IMR-90 (cell line): ENCODE measurements at regions not wholly inside any gene's neighbourhood (a gene's known extent, or its start where the extent isn't known, plus 50 kb on each side); places are given as distances from the start of the nearest gene placed in this dataset.

Experiments
- ATAC-seq: fragments of 200-7000 bp; cut with Tn5 transposase; 2 replicates; pipeline ENCODE4 v1.9.1; 2020; ENCODE audit warnings: low read depth, mild to moderate bottlenecking, moderate library complexity
- BruUV-seq: library from RNA; stranded (reverse); fragments of 400-500 nt; replicated peaks from 2 replicates; lab custom pipeline; 2021; lab: Mats Ljungman, UMichigan
- CTCF ChIA-PET: fragments of 300-600 bp; formaldehyde crosslinking; extraction: SDS; loops from one replicate; lab custom pipeline; 2021; ENCODE audit warnings: antibody characterized with exemption; lab: Yijun Ruan, JAX
- POLR2A ChIA-PET: fragments of 300-600 bp; sonication (Branson Sonifier 250); formaldehyde crosslinking; loops from one replicate; lab custom pipeline; 2022; ENCODE audit warnings: antibody characterized with exemption; ENCODE audit not compliant: unreplicated experiment; lab: Charles Lee
- DNase-seq: peaks from one replicate; pipeline ENCODE4 v3.0.0; 2013
- H2AFZ ChIP-seq: replicated peaks from 2 replicates; pipeline ENCODE3; 2013; ENCODE audit warnings: low read length, mild to moderate bottlenecking; ENCODE audit not compliant: poor library complexity
- H2AK5ac ChIP-seq: 2 replicates; pipeline ENCODE4 v1.6.1; 2013; ENCODE audit warnings: low read depth, low read length, inconsistent platforms
- H2AK9ac ChIP-seq: replicated peaks from 2 replicates; pipeline ENCODE3; 2013; ENCODE audit warnings: mild to moderate bottlenecking, low read depth, low read length, moderate library complexity; ENCODE audit not compliant: poor library complexity
- H2BK120ac ChIP-seq: 2 replicates; pipeline ENCODE4 v1.6.1; 2013; ENCODE audit warnings: low read depth, low read length, inconsistent platforms
- H2BK15ac ChIP-seq: 3 replicates; pipeline ENCODE4 v1.6.1; 2013; ENCODE audit warnings: low read depth, low read length, inconsistent platforms
- H2BK20ac ChIP-seq: 2 replicates; pipeline ENCODE4 v1.6.1; 2013; ENCODE audit warnings: low read depth, mild to moderate bottlenecking, inconsistent platforms, low read length, moderate library complexity
- H2BK5ac ChIP-seq: 2 replicates; pipeline ENCODE4 v1.6.1; 2013; ENCODE audit warnings: mild to moderate bottlenecking, low read depth, low read length, inconsistent platforms; ENCODE audit not compliant: poor library complexity, severe bottlenecking
- H3K14ac ChIP-seq: replicated peaks from 2 replicates; pipeline ENCODE4 v1.6.1; 2013; ENCODE audit warnings: low read depth, low read length, inconsistent platforms
- H3K18ac ChIP-seq: 2 replicates; pipeline ENCODE4 v1.6.1; 2013; ENCODE audit warnings: low read depth, low read length, control low read depth
- H3K23ac ChIP-seq: 2 replicates; pipeline ENCODE4 v1.6.1; 2013; ENCODE audit warnings: low read depth, low read length, inconsistent platforms
- H3K27ac ChIP-seq: 2 replicates; pipeline ENCODE4 v1.5.1; 2013; ENCODE audit warnings: mild to moderate bottlenecking, control low read depth, low read length; ENCODE audit not compliant: insufficient read depth
- H3K27me3 ChIP-seq: 2 replicates; pipeline ENCODE4 v1.6.1; 2013; ENCODE audit warnings: low read length; ENCODE audit not compliant: control insufficient read depth, insufficient read depth
- H3K36me3 ChIP-seq: 2 replicates; pipeline ENCODE4 v1.6.1; 2013; ENCODE audit warnings: low read length, mixed read lengths; ENCODE audit not compliant: control insufficient read depth, insufficient read depth
- H3K4ac ChIP-seq: 2 replicates; pipeline ENCODE4 v1.6.1; 2013; ENCODE audit warnings: low read depth, low read length, inconsistent platforms
- H3K4me1 ChIP-seq: 2 replicates; pipeline ENCODE4 v1.6.1; 2013; ENCODE audit warnings: low read length, mixed read lengths; ENCODE audit not compliant: control insufficient read depth, insufficient read depth
- H3K4me2 ChIP-seq: 2 replicates; pipeline ENCODE4 v1.6.1; 2013; ENCODE audit warnings: low read depth, mild to moderate bottlenecking, control low read depth, low read length, moderate library complexity
- H3K4me3 ChIP-seq: 2 replicates; pipeline ENCODE4 v1.5.1; 2013; ENCODE audit warnings: low read depth, mild to moderate bottlenecking, control low read depth, low read length, moderate library complexity; ENCODE audit not compliant: insufficient read depth
- H3K56ac ChIP-seq: 2 replicates; pipeline ENCODE4 v1.6.1; 2013; ENCODE audit warnings: low read length, inconsistent platforms; ENCODE audit not compliant: insufficient read depth; ENCODE audit errors: extremely low read depth
- H3K79me1 ChIP-seq, 2 experiments: 2 replicates each; pipeline ENCODE4 v1.6.1; 2013; ENCODE audit warnings: low read length in 2 of 2, inconsistent platforms in 1 of 2, low read depth in 1 of 2
- H3K9ac ChIP-seq: 2 replicates; pipeline ENCODE4 v1.6.1; 2013; ENCODE audit warnings: low read depth, low read length, control low read depth
- H3K9me1 ChIP-seq: 2 replicates; pipeline ENCODE4 v1.6.1; 2013; ENCODE audit warnings: low read length, inconsistent platforms; ENCODE audit not compliant: insufficient read depth
- H3K9me3 ChIP-seq: 2 replicates; pipeline ENCODE4 v1.6.1; 2013; ENCODE audit warnings: low read length; ENCODE audit not compliant: control insufficient read depth, insufficient read depth
- H4K20me1 ChIP-seq: 2 replicates; pipeline ENCODE4 v1.6.1; 2013; ENCODE audit warnings: low read length, inconsistent platforms; ENCODE audit not compliant: insufficient read depth
- H4K5ac ChIP-seq: 2 replicates; pipeline ENCODE4 v1.6.1; 2013; ENCODE audit warnings: mild to moderate bottlenecking, low read depth, low read length, control low read depth
- H4K8ac ChIP-seq, 2 experiments: 2 replicates each; pipeline ENCODE4 v1.6.1; 2013; ENCODE audit warnings: low read depth in 2 of 2, low read length in 2 of 2, control low read depth in 1 of 2, inconsistent platforms in 1 of 2
- H4K91ac ChIP-seq: 2 replicates; pipeline ENCODE4 v1.6.1; 2013; ENCODE audit warnings: low read depth, low read length, inconsistent platforms; ENCODE audit not compliant: insufficient read depth
- BHLHE40 ChIP-seq: fragments of 150-350 bp; IDR thresholded peaks from 2 replicates; pipeline ENCODE4 v1.6.1; 2016; ENCODE audit warnings: mild to moderate bottlenecking, low read depth, low read length
- CEBPB ChIP-seq: IDR thresholded peaks from 2 replicates; pipeline ENCODE4 v1.6.1; 2012; ENCODE audit warnings: low read depth, low read length, improper control_type of control experiment
- CHD1 ChIP-seq: IDR thresholded peaks from 2 replicates; pipeline ENCODE4 v1.6.1; 2012; ENCODE audit warnings: low read depth, low read length, improper control_type of control experiment
- ELK1 ChIP-seq: fragments of 150-350 bp; IDR thresholded peaks from 2 replicates; pipeline ENCODE4 v1.6.1; 2016; ENCODE audit warnings: low read depth, mild to moderate bottlenecking, low read length, moderate library complexity, borderline replicate concordance
- FOS ChIP-seq: fragments of 150-350 bp; IDR thresholded peaks from 2 replicates; pipeline ENCODE4 v1.6.1; 2016; ENCODE audit warnings: low read depth, low read length
- MAFK ChIP-seq: IDR thresholded peaks from 2 replicates; pipeline ENCODE4 v1.6.1; 2012; ENCODE audit warnings: low read depth, low read length, improper control_type of control experiment
- MAZ ChIP-seq: IDR thresholded peaks from 2 replicates; pipeline ENCODE4 v1.6.1; 2012; ENCODE audit warnings: low read depth, mild to moderate bottlenecking, low read length, improper control_type of control experiment, moderate library complexity, borderline replicate concordance
- MXI1 ChIP-seq: IDR thresholded peaks from 2 replicates; pipeline ENCODE4 v1.6.1; 2012; ENCODE audit warnings: low read depth, mild to moderate bottlenecking, low read length, moderate library complexity, borderline replicate concordance
- NFE2L2 ChIP-seq: fragments of 150-350 bp; IDR thresholded peaks from 2 replicates; pipeline ENCODE4 v1.6.1; 2016; ENCODE audit warnings: low read depth, mild to moderate bottlenecking, low read length
- POLR2A ChIP-seq: IDR thresholded peaks from 2 replicates; pipeline ENCODE4 v1.6.1; 2012; ENCODE audit warnings: mild to moderate bottlenecking, low read depth, low read length
- RAD21 ChIP-seq: IDR thresholded peaks from 2 replicates; pipeline ENCODE4 v1.6.1; 2012; ENCODE audit warnings: low read length, improper control_type of control experiment
- RFX5 ChIP-seq: IDR thresholded peaks from 2 replicates; pipeline ENCODE4 v1.8.0; 2012; ENCODE audit warnings: low read depth, mild to moderate bottlenecking, low read length, moderate library complexity
- SMC3 ChIP-seq: fragments of 150-350 bp; IDR thresholded peaks from 2 replicates; pipeline ENCODE4 v1.6.1; 2016; ENCODE audit warnings: low read depth, mild to moderate bottlenecking, antibody characterized with exemption, low read length, moderate library complexity
- WGBS, 2 experiments: methylation state at CpG; one replicate each; pipeline versions ENCODE4 v1.1.5 to v1.1.7; 2013; ENCODE audit warnings: missing lambda C conversion rate in 2 of 2; ENCODE audit not compliant: insufficient read length in 1 of 2; ENCODE audit errors: extremely low coverage in 2 of 2; 5-methylcytosine and 5-hydroxymethylcytosine counted together
- dilution Hi-C: fragments of 300-500 bp; cut with HindIII; formaldehyde crosslinking; loops from one replicate; pipeline ENCODE4 v1.14.3; 2018; ENCODE audit warnings: low sequenced_read_pairs; ENCODE audit not compliant: unreplicated experiment
- in situ Hi-C: fragments of 300-500 bp; cut with MboI; formaldehyde crosslinking; loops from 3 replicates; pipeline ENCODE4 v1.14.3; 2019; ENCODE audit warnings: low sequenced_read_pairs, inconsistent platforms, mixed read lengths
- intact Hi-C: fragments of 100-400 bp; cut with micrococcal nuclease; formaldehyde crosslinking; loops from 2 replicates; pipeline ENCODE4 v1.10.0; 2022
- TF ChIP-seq, protein P1 (sequence below): conservative IDR thresholded peaks from 2 replicates; pipeline ENCODE4 v1.5.1; 2012; ENCODE audit warnings: mild to moderate bottlenecking, low read depth, low read length, improper control_type of control experiment
- TF ChIP-seq, protein P2 (sequence below): fragments of 150-350 bp; IDR thresholded peaks from 2 replicates; pipeline ENCODE4 v1.6.1; 2017; ENCODE audit warnings: mild to moderate bottlenecking, antibody characterized with exemption, low read length, low read depth

DNA sequence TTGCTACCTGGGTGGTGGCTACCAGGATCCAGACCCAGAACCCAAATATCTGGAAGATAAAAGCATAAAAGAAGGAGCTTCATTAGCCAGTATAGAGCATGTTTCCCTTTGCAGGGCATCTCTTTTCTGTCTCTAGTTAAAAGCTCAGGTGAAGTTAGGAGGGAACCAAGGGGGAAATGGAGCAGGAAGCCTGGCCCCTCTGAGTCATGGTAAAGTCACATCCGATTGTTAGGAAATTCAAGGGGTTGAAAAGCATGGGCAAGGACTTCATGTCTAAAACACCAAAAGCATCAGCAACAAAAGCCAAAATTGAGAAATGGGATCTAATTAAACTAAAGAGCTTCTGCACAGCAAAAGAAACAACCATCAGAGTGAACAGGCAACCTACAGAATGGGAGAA, 126.9 kb downstream of the RPIA start:
- H3K4me2 ChIP-seq = no peak overlapping the region
- no CpG with 5 or more reads among the region's 1 CpG for WGBS, 2 experiments

More for the DNA sequence above, 126.9 kb downstream of the RPIA start:
- Histone ChIP-seq H3K79me1 (no peaks in the 10 kb centered on the region), H3K27ac (no peak overlapping the region), H4K20me1 (no peaks in the 10 kb centered on the region), H3K18ac (no peak overlapping the region), H3K23ac (no peak overlapping the region), H3K9ac (no peak overlapping the region), H4K91ac (no peak overlapping the region), H3K9me1 (no peaks in the 10 kb centered on the region), H3K9me3 (no peaks in the 10 kb centered on the region), H3K36me3 (no peaks in the 10 kb centered on the region), H2AK5ac (no peak overlapping the region), H3K14ac (no peak overlapping the region), H2AFZ (no peak overlapping the region), H2BK15ac (no peak overlapping the region), H3K4me1 (no peaks in the 10 kb centered on the region), H2BK5ac (no peak overlapping the region), H4K8ac (no peak overlapping the region), H2BK20ac (no peak overlapping the region), H2BK120ac (no peak overlapping the region), H3K27me3 (no peaks in the 10 kb centered on the region; the same call in 1 of the 2 replicates), H3K4me3 (no peak overlapping the region), H3K56ac (no peak overlapping the region), H4K5ac (no peak overlapping the region), H3K4ac (no peak overlapping the region), H2AK9ac (no peak overlapping the region)
- DNase-seq (no peak), ATAC-seq (no peak)
- dilution Hi-C loops (no loop called here), in situ Hi-C loops (no loop called here), intact Hi-C loops (no loop called here)
- ChIA-PET POLR2A (no interaction called here), CTCF (no interaction called here)
- TF ChIP-seq POLR2A (no peak), ELK1 (no peak), NFE2L2 (no peak), RFX5 (no peak), MXI1 (no peak), SMC3 (no peak), MAFK (no peak), BHLHE40 (no peak), MAZ (no peak), CHD1 (no peak), FOS (no peak), RAD21 (no peak), CEBPB (no peak)
- TF ChIP-seq, protein P1, sequence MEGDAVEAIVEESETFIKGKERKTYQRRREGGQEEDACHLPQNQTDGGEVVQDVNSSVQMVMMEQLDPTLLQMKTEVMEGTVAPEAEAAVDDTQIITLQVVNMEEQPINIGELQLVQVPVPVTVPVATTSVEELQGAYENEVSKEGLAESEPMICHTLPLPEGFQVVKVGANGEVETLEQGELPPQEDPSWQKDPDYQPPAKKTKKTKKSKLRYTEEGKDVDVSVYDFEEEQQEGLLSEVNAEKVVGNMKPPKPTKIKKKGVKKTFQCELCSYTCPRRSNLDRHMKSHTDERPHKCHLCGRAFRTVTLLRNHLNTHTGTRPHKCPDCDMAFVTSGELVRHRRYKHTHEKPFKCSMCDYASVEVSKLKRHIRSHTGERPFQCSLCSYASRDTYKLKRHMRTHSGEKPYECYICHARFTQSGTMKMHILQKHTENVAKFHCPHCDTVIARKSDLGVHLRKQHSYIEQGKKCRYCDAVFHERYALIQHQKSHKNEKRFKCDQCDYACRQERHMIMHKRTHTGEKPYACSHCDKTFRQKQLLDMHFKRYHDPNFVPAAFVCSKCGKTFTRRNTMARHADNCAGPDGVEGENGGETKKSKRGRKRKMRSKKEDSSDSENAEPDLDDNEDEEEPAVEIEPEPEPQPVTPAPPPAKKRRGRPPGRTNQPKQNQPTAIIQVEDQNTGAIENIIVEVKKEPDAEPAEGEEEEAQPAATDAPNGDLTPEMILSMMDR = no peak
- TF ChIP-seq, protein P2, sequence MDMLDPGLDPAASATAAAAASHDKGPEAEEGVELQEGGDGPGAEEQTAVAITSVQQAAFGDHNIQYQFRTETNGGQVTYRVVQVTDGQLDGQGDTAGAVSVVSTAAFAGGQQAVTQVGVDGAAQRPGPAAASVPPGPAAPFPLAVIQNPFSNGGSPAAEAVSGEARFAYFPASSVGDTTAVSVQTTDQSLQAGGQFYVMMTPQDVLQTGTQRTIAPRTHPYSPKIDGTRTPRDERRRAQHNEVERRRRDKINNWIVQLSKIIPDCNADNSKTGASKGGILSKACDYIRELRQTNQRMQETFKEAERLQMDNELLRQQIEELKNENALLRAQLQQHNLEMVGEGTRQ = no peak
- no TSS peak for BruUV-seq
